GM19452 (cell line): ENCODE measurements at regions not wholly inside any gene's neighbourhood (a gene's known extent, or its start where the extent isn't known, plus 50 kb on each side); places are given as distances from the start of the nearest gene placed in this dataset.
"Not testable (repeated sequence)": the region's sequence is repeated elsewhere in the genome, so short reads cannot be mapped to it uniquely, and the experiment has no call there.

Experiments used
- ATAC-seq: cut with Tn5 transposase; IDR thresholded peaks from one replicate; pipeline ENCODE4 v1.9.1; 2021; ENCODE audit not compliant: unreplicated experiment

DNA sequence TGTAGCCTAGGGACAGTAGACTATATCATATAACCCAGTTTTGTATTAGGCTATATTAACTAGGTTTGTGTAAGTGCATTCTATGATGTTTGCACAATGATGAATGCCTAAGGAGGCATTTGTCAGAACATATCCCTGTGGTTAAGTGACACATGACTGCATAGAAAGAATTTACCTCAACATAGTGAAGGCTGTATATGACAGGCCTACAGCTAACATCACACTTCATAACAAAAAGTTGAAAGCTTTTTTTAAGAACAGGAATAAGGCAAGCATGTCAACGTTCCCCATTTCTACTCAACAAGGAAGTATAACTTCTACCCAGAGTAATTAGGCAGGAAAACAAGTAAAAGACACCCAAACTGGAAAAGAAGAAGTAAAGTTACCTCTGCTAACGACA lies 165.9 kb upstream of the NDST4 start:
- no peak for ATAC-seq

GRCh38 chr4:115278830-115279229 lies 165.4 kb upstream of the NDST4 start:
- ATAC-seq: no peak

DNA sequence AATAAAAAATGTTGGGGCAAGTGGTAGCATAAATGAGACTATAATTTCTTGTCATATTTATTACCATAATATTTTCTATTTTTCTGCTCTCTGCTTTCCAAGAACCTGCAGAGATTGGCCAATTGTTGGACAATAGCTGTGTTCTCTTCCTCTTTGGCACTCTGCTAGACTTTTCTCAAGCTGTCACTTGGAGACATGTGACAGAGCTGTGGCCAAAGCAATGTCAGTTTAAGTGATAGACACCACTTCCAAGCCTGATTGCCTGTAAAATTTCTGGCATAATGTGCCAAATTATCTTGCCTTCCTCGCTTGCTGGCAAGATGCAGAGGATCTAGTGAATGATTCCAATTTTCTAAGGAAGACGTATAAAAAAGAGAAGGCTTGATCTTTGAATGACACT lies 162.2 kb upstream of the NDST4 start:
- ATAC-seq: no peak

GRCh38 chr4:115274545-115274944 lies 161.1 kb upstream of the NDST4 start:
- peak; percentile 57 for ATAC-seq

DNA sequence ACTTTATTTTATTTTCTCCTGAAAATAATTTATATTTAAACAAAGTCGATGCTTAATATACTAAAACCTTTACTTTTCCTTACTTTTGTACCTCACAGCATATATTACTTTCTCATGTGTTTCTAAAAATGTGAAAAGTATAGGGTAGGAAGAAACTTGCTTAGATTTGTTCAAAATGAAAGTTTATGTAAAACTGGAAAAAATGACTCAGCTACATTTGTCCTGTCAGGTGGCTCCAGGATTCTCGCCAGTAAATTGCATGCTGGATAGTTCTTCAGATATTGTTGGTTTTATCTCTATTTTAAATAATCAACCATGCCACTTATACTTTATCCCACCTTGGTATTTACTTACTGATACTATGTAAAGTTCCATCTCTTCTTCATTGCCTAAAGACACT lies 159.2 kb upstream of the NDST4 start:
- ATAC-seq: no peak

GRCh38 chr4:115272185-115272584 lies 158.8 kb upstream of the NDST4 start:
- ATAC-seq: no peak

GRCh38 chr4:115260195-115260594 lies 146.8 kb upstream of the NDST4 start:
- ATAC-seq: no peak

DNA sequence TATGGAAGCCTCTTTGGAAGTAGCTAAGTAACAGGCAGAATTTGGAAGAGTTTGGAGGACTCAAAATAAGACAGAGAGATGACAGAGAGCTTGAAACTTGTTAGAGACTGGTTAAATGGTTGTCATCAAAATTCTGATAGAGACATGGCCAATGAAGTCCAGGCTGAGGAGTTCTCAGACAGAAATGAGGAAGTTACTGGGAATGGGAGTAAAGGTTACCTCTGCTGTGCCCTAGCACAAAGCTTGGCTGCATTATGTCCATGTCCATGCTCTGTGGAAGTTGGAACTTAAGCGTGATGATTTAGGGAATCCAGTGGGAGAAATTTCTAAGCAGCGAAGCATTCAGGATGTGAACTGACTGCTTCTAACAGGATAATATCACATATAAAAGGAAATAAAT lies 146.2 kb upstream of the NDST4 start:
- no peak for ATAC-seq

- ATAC-seq: no peak
These were observed 136.4 kb upstream of the NDST4 start for GRCh38 chr4:115249808-115250207.

- no peak for ATAC-seq
These were observed 121.1 kb upstream of the NDST4 start for GRCh38 chr4:115234405-115235093.

GRCh38 chr4:115233600-115233999 lies 120.2 kb upstream of the NDST4 start:
- ATAC-seq: no peak

DNA sequence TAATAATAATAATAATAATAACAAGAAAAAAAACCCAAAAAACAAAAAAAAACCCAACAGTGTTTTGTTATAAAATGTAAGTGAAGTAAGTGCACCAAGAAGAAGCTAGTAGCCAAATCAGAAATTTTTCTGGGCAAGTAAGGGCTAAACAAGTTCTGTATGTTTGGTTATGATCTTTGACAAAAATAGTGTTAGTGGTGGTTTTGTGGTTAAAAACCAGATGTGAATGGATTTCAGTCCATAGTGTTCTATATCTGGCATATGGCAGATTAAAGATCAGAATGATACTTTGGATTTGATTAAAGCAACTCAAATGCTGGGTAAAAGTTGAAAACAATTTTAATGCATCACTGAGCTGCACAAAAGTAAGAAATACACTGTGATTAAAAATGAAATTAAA lies 116.5 kb upstream of the NDST4 start:
- ATAC-seq: no peak

- ATAC-seq: no peak
These were observed 115.4 kb upstream of the NDST4 start for GRCh38 chr4:115228851-115229250.

DNA sequence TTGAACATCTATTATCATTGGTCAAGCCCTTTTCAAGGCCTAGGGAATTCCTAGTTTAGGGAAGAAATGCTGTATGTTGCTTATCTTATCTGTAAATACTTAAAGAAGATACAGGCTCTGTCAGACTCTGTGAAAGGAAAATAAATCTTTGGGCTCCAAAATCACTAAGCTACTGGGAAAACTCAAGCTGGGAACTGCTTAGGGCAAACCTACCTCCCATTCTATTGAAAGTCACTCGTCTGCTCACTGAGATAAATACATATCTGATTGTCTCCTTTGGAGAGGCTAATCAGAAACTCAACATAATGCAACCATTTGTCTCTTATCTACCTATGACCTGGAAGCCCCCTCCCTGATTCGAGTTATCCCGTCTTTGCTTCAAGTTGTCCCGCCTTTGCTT lies 108.6 kb upstream of the NDST4 start:
- ATAC-seq: no peak

DNA sequence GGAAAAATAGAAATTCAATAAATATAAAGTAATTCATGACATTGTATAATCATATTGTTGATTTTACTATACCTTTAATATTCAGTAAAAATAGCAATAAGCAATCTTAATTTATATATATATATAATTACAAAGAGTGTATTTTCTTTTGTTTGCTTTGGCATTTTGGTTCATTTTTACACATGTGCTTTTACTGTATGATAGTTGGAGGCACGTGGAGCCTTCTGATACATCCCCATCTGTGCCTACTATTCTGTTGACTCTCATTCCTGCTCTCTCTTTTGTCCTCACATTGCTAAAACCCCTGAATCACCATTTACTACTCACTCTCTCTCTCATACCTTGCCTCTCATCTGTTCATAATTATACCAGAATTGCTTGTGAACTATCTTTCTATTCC lies 106.4 kb upstream of the NDST4 start:
- no peak for ATAC-seq

DNA sequence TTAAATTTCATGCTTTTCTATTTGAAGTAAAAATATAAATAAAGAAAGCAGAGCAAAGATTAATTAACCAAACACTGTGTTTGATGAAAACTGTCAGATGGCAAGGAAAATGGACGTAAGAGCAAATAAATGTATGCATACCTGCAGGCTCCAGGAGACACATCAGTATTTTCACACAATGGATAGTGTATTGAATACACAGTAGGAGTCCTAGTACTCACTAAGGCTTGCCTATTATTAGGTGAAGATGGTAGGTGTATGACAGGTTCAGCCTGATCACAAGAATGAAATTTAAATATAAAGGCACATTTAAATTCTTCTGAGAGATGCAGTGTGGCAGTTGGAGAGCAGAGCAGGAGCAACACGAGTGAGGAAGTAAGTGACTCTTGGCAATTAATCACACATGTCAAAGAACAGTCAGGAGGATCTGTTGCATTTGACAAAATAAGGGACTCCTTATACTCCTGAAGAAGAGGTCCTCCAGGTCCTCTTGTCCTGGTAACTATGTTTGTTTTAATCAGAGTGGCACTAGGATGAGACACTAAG lies 106.0 kb upstream of the NDST4 start:
- ATAC-seq: no peak

- no peak for ATAC-seq
These were observed 102.5 kb upstream of the NDST4 start for GRCh38 chr4:115215935-115216334.

- ATAC-seq: no peak
These were observed 100.3 kb upstream of the NDST4 start for GRCh38 chr4:115213716-115214115.

GRCh38 chr4:115201042-115201330 lies 87.6 kb upstream of the NDST4 start:
- ATAC-seq: no peak

DNA sequence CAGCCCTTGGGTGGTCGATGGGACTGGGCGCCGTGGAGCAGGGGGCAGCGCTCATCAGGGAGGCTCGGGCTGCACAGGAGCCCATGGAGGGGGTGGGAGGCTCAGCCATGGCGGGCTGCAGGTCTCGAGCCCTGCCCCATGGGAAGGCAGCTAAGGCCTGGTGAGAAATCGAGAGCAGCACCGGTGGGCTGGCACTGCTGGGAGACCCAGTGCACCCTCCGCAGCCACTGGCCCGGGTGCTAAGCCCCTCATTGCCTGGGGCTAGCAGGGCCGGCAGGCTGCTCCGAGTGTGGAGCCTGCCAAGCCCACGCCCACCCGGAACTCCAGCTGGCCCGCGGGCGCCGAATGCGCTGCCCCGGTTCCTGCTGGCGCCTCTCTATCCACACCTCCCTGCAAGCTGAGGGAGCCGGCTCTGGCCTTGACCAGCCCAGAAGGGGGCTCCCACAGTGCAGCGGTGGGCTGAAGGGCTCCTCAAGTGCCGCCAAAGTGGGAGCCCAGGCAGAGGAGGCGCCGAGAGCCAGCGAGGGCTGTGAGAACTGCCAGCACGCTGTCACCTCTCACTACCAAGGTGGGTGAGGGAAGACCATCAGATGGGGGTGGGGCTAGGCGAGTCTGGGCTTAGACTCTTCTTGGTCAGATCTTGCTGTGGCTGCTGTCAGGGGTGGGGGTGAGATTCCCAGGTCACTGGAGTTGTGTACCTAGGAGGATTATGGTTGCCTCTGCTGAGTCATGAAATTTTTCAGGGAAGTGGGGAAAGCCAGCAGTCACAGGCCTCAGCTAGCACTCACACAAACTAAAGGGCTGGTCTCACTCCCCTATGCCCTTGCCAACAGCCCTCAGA lies 87.0 kb upstream of the NDST4 start:
- ATAC-seq: not testable (repeated sequence)

GRCh38 chr4:115194612-115195011 lies 81.2 kb upstream of the NDST4 start:
- ATAC-seq: not testable (repeated sequence)

DNA sequence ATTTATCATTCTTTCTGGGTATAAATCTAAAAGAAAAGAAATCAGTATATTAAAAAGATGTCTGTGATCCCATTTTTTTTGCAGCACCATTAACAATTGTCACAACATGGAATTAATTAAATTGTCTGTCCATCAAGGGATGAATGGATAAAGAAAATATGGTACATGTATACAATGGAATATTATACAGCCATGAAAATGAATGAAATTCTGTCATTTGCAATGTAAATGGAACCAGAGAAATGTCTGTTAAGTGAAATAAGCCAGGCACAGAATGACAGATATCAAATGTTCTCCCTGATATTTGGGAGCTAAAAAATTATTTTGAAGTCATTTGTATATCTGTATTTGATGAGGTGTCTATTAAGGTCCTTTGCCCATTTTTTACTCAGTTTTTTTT lies 77.1 kb upstream of the NDST4 start:
- ATAC-seq: no peak
